OCI-LY7 (cell line): ENCODE measurements at regions not wholly inside any gene's neighbourhood (a gene's known extent, or its start where the extent isn't known, plus 50 kb on each side); places are given as distances from the start of the nearest gene placed in this dataset.

Experiments
- BruUV-seq: library from RNA; stranded (reverse); fragments of 400-500 nt; replicated peaks from 2 replicates; lab custom pipeline; 2021; lab: Mats Ljungman, UMichigan
- CTCF ChIA-PET: fragments of 300-600 bp; sonication (Branson Sonifier 250); formaldehyde crosslinking; loops from one replicate; lab custom pipeline; 2022; ENCODE audit warnings: antibody characterized with exemption; ENCODE audit not compliant: unreplicated experiment; lab: Charles Lee
- POLR2A ChIA-PET: fragments of 300-600 bp; sonication (Branson Sonifier 250); formaldehyde crosslinking; loops from one replicate; lab custom pipeline; 2022; ENCODE audit warnings: antibody characterized with exemption; lab: Charles Lee
- DNase-seq: peaks from one replicate; pipeline ENCODE4 v3.0.0-alpha.2; 2015; ENCODE audit warnings: low spot score
- H2AFZ ChIP-seq: fragments of 200-600 bp; sonication (generic), shearing (Covaris generic); 2 replicates; pipeline ENCODE4 v1.6.1; 2014; ENCODE audit warnings: mild to moderate bottlenecking, antibody characterized with exemption, low read length, moderate library complexity
- H3K27ac ChIP-seq: fragments of 200-600 bp; sonication (generic); 2 replicates; pipeline ENCODE4 v1.5.1; 2014; ENCODE audit warnings: mixed run types, low read depth, mild to moderate bottlenecking, moderate library complexity, low read length, inconsistent platforms; ENCODE audit not compliant: poor library complexity, severe bottlenecking
- H3K36me3 ChIP-seq: fragments of 200-600 bp; sonication (generic); 2 replicates; pipeline ENCODE4 v1.6.1; 2014; ENCODE audit warnings: mild to moderate bottlenecking, antibody characterized with exemption, low read length, moderate library complexity, mixed read lengths; ENCODE audit not compliant: insufficient read depth
- H3K4me1 ChIP-seq: fragments of 200-600 bp; sonication (generic); 2 replicates; pipeline ENCODE4 v1.5.1; 2014; ENCODE audit warnings: mild to moderate bottlenecking, low read length; ENCODE audit not compliant: insufficient read depth, poor library complexity, severe bottlenecking
- H3K4me2 ChIP-seq: fragments of 200-600 bp; sonication (generic); 2 replicates; pipeline ENCODE4 v1.6.1; 2014; ENCODE audit warnings: mild to moderate bottlenecking, low read length
- H3K4me3 ChIP-seq: fragments of 200-600 bp; sonication (generic); 2 replicates; pipeline ENCODE4 v1.5.1; 2014; ENCODE audit warnings: mild to moderate bottlenecking, low read depth, low read length; ENCODE audit not compliant: poor library complexity, severe bottlenecking
- H3K79me2 ChIP-seq: fragments of 200-600 bp; sonication (generic); 2 replicates; pipeline ENCODE4 v1.6.1; 2016; ENCODE audit warnings: low read depth, mild to moderate bottlenecking, low read length, moderate library complexity, mixed read lengths; ENCODE audit not compliant: insufficient read depth
- H3K9me2 ChIP-seq: fragments of 200-600 bp; sonication (generic); 2 replicates; pipeline ENCODE4 v1.6.1; 2016; ENCODE audit warnings: mild to moderate bottlenecking, low read length, mixed read lengths; ENCODE audit not compliant: insufficient read depth
- H3K9me3 ChIP-seq: fragments of 200-600 bp; sonication (generic); 2 replicates; pipeline ENCODE4 v1.6.1; 2014; ENCODE audit warnings: mild to moderate bottlenecking, mixed run types, low read length, mixed read lengths
- H4K20me1 ChIP-seq: fragments of 200-600 bp; sonication (generic); 2 replicates; pipeline ENCODE4 v1.6.1; 2014; ENCODE audit warnings: mild to moderate bottlenecking, antibody characterized with exemption, low read length, moderate library complexity, mixed read lengths; ENCODE audit not compliant: insufficient read depth
- CTCF ChIP-seq: fragments of 200-600 bp; sonication (generic); conservative IDR thresholded peaks from 2 replicates; pipeline ENCODE4 v1.5.1; 2014; ENCODE audit warnings: mild to moderate bottlenecking, antibody characterized with exemption, low read length, moderate library complexity, mixed read lengths
- EZH2phosphoT487 ChIP-seq: fragments of 200-600 bp; sonication (generic); IDR thresholded peaks from 2 replicates; pipeline ENCODE4 v1.6.1; 2018; ENCODE audit warnings: low read depth, borderline replicate concordance, mild to moderate bottlenecking, mixed run types, antibody characterized with exemption, low read length, moderate library complexity, mixed read lengths
- intact Hi-C: fragments of 100-400 bp; cut with micrococcal nuclease; formaldehyde crosslinking; loops from one replicate; pipeline ENCODE4 v1.10.0; 2022; ENCODE audit not compliant: unreplicated experiment

GRCh38 chr10:4043897-4044665, 259.1 kb upstream of the KLF6 start:
- Histone ChIP-seq H3K4me2 (no peak overlapping the region), H3K9me3 (peaks cover 15% of the 10 kb centered on the region; the same call in 1 of the 2 replicates), H2AFZ (no peak overlapping the region), H3K79me2 (no peaks in the 10 kb centered on the region), H3K27ac (no peak overlapping the region), H3K9me2 (no peaks in the 10 kb centered on the region), H3K36me3 (no peaks in the 10 kb centered on the region), H3K4me1 (no peaks in the 10 kb centered on the region), H3K4me3 (no peak overlapping the region), H4K20me1 (no peaks in the 10 kb centered on the region)
- DNase-seq = no peak
- ChIA-PET POLR2A (no interaction called here), CTCF (no interaction called here)
- intact Hi-C loops = no loop called here
- no TSS peak for BruUV-seq
- TF ChIP-seq EZH2phosphoT487 (no peak), CTCF (no peak)

GRCh38 chr10:4041635-4042034, 256.6 kb upstream of the KLF6 start:
- no peaks in the 10 kb centered on the region for H4K20me1 ChIP-seq
- H3K27ac ChIP-seq = no peak overlapping the region
- H3K4me1 ChIP-seq = no peaks in the 10 kb centered on the region
- H3K9me3 ChIP-seq = peaks cover 15% of the 10 kb centered on the region; the same call in 1 of the 2 replicates
- POLR2A ChIA-PET = interaction anchor here (1.5 kb wide), 1 partner anchor 9 kb away, joined by 6 read pairs; no protein-coding TSS in a partner anchor
- H3K4me3 ChIP-seq = no peak overlapping the region
- H2AFZ ChIP-seq = no peak overlapping the region
- no peak for TF ChIP-seq CTCF
- no peak for TF ChIP-seq EZH2phosphoT487
- intact Hi-C loops = no loop called here
- no TSS peak for BruUV-seq
- CTCF ChIA-PET = no interaction called here
- no peak overlapping the region for H3K4me2 ChIP-seq
- H3K79me2 ChIP-seq = no peaks in the 10 kb centered on the region
- DNase-seq = no peak
- H3K9me2 ChIP-seq = no peaks in the 10 kb centered on the region
- no peaks in the 10 kb centered on the region for H3K36me3 ChIP-seq

- Histone ChIP-seq H2AFZ (no peak overlapping the region), H3K79me2 (no peaks in the 10 kb centered on the region), H3K4me3 (no peak overlapping the region), H3K9me2 (no peaks in the 10 kb centered on the region), H3K4me2 (no peak overlapping the region), H3K9me3 (peaks cover 15% of the 10 kb centered on the region; the same call in 1 of the 2 replicates), H3K4me1 (no peaks in the 10 kb centered on the region), H3K27ac (no peak overlapping the region), H3K36me3 (no peaks in the 10 kb centered on the region), H4K20me1 (no peaks in the 10 kb centered on the region)
- TF ChIP-seq CTCF (no peak), EZH2phosphoT487 (no peak)
- CTCF ChIA-PET = no interaction called here
- POLR2A ChIA-PET = interaction anchor here (0.6 to 0.7 kb wide), 2 partner anchors 58 to 843 kb away, joined by 3 read pairs; no protein-coding TSS in a partner anchor
- intact Hi-C loops = no loop called here
- no peak for DNase-seq
- BruUV-seq = no TSS peak
Measured at GRCh38 chr10:4038000-4038399, 253.0 kb upstream of the KLF6 start.
